GM23338 (cell line): ENCODE measurements at regions not wholly inside any gene's neighbourhood (a gene's known extent, or its start where the extent isn't known, plus 50 kb on each side); places are given as distances from the start of the nearest gene placed in this dataset.
A peak's percentile ranks its signal among the peaks of the same experiment; 100 is the strongest.

Source experiments
- ATAC-seq: fragments of 200-7000 bp; cut with Tn5 transposase; 3 replicates; pipeline ENCODE4 v1.9.1; 2020
- DNase-seq: peaks from one replicate; pipeline ENCODE4 v3.0.0-alpha.2; 2015; ENCODE audit warnings: low spot score
- H2AFZ ChIP-seq: fragments of 200-600 bp; sonication (generic); 2 replicates; pipeline ENCODE4 v1.8.0; 2016; ENCODE audit warnings: antibody characterized with exemption, mild to moderate bottlenecking, moderate library complexity
- H3F3A ChIP-seq: fragments of 200-600 bp; sonication (generic); replicated peaks from 2 replicates; pipeline ENCODE4 v1.8.0; 2017; ENCODE audit warnings: antibody characterized with exemption, mixed run types, low read depth
- H3K27ac ChIP-seq: fragments of 200-600 bp; sonication (generic); 2 replicates; pipeline ENCODE4 v1.6.1; 2016; ENCODE audit warnings: low read depth
- H3K27me3 ChIP-seq: fragments of 200-600 bp; sonication (generic); 2 replicates; pipeline ENCODE4 v1.8.0; 2016; ENCODE audit warnings: mild to moderate bottlenecking, mixed run types, moderate library complexity; ENCODE audit not compliant: insufficient read depth
- H3K36me3 ChIP-seq: fragments of 200-600 bp; sonication (generic); 2 replicates; pipeline ENCODE4 v1.8.0; 2016; ENCODE audit warnings: mild to moderate bottlenecking; ENCODE audit not compliant: insufficient read depth
- H3K4me1 ChIP-seq: fragments of 200-600 bp; sonication (generic); 2 replicates; pipeline ENCODE4 v1.8.0; 2016; ENCODE audit warnings: mild to moderate bottlenecking, moderate library complexity; ENCODE audit not compliant: insufficient read depth
- H3K4me2 ChIP-seq: fragments of 200-600 bp; sonication (generic); 2 replicates; pipeline ENCODE4 v1.7.1; 2017; ENCODE audit warnings: mixed run types
- H3K4me3 ChIP-seq: fragments of 200-600 bp; sonication (generic); 2 replicates; pipeline ENCODE4 v1.6.1; 2016; ENCODE audit warnings: mixed run types
- H3K79me2 ChIP-seq: fragments of 200-600 bp; sonication (generic); replicated peaks from 2 replicates; pipeline ENCODE4 v1.8.0; 2017; ENCODE audit warnings: mild to moderate bottlenecking; ENCODE audit not compliant: insufficient read depth
- H3K9me2 ChIP-seq: fragments of 200-600 bp; sonication (generic); 2 replicates; pipeline ENCODE4 v1.8.0; 2017; ENCODE audit not compliant: insufficient read depth
- H4K20me1 ChIP-seq: fragments of 200-600 bp; sonication (generic); replicated peaks from 2 replicates; pipeline ENCODE4 v1.8.0; 2017; ENCODE audit warnings: mild to moderate bottlenecking; ENCODE audit not compliant: insufficient read depth
- H3K27ac Mint-ChIP-seq: 2 replicates; pipeline ENCODE4 v1.8.0; 2020; ENCODE audit warnings: inconsistent platforms, mild to moderate bottlenecking, moderate library complexity, mixed read lengths
- H3K27me3 Mint-ChIP-seq: 3 replicates; pipeline ENCODE4 v1.8.0; 2022; ENCODE audit warnings: low read depth, mild to moderate bottlenecking, moderate library complexity, mixed read lengths, inconsistent platforms; ENCODE audit not compliant: insufficient read depth, poor library complexity
- H3K36me3 Mint-ChIP-seq: 3 replicates; pipeline ENCODE4 v1.8.0; 2021; ENCODE audit warnings: low read depth, mild to moderate bottlenecking, inconsistent platforms, moderate library complexity, mixed read lengths
- H3K4me1 Mint-ChIP-seq: 3 replicates; pipeline ENCODE4 v1.8.0; 2020; ENCODE audit warnings: mild to moderate bottlenecking, inconsistent platforms, mixed read lengths
- H3K4me3 Mint-ChIP-seq: 3 replicates; pipeline ENCODE4 v1.8.0; 2021; ENCODE audit warnings: moderate library complexity, mild to moderate bottlenecking, inconsistent platforms, mixed read lengths
- H3K9me3 Mint-ChIP-seq: 3 replicates; pipeline ENCODE4 v1.8.0; 2020; ENCODE audit warnings: moderate library complexity, mild to moderate bottlenecking, inconsistent platforms, mixed read lengths
- CREB1 ChIP-seq: fragments of 250-450 bp; sonication (Bioruptor Pico); IDR thresholded peaks from 2 replicates; pipeline ENCODE4 v1.5.0; 2020; ENCODE audit warnings: low read depth, mild to moderate bottlenecking, moderate library complexity
- EZH2phosphoT487 ChIP-seq: fragments of 200-600 bp; sonication (generic); IDR thresholded peaks from one replicate; pipeline ENCODE4 v1.8.1; 2018; ENCODE audit warnings: antibody characterized with exemption; ENCODE audit not compliant: unreplicated experiment
- JUNB ChIP-seq: IDR thresholded peaks from one replicate; pipeline ENCODE4 v1.6.1; 2016; ENCODE audit warnings: antibody characterized with exemption; ENCODE audit not compliant: unreplicated experiment
- NANOG ChIP-seq: IDR thresholded peaks from 2 replicates; pipeline ENCODE4 v1.6.1; 2016; ENCODE audit warnings: antibody characterized with exemption, borderline replicate concordance
- STAT1 ChIP-seq: IDR thresholded peaks from one replicate; pipeline ENCODE4 v1.6.1; 2016; ENCODE audit warnings: antibody characterized with exemption; ENCODE audit not compliant: unreplicated experiment
- ZNF114 ChIP-seq: fragments of 250-450 bp; sonication (Bioruptor Pico); IDR thresholded peaks from 2 replicates; pipeline ENCODE4 v1.5.0; 2020; ENCODE audit warnings: mild to moderate bottlenecking, moderate library complexity
- ZNF331 ChIP-seq: fragments of 250-450 bp; sonication (Bioruptor Pico); IDR thresholded peaks from 2 replicates; pipeline ENCODE4 v1.5.0; 2020; ENCODE audit warnings: low read depth, mild to moderate bottlenecking, moderate library complexity
- TF ChIP-seq, protein P1 (sequence below): fragments of 250-450 bp; sonication (Bioruptor Pico); IDR thresholded peaks from 2 replicates; pipeline ENCODE4 v1.5.0; 2020; ENCODE audit warnings: mild to moderate bottlenecking, moderate library complexity
- TF ChIP-seq, protein P2 (sequence below), 2 experiments: fragments of 200-600 bp in 1 of 2; sonication (generic) in 1 of 2; conservative IDR thresholded peaks; 2 replicates each; pipeline versions ENCODE4 v1.5.1 to v1.6.1; 2016 to 2017; ENCODE audit warnings: antibody characterized with exemption in 2 of 2, low read depth in 2 of 2, mild to moderate bottlenecking in 2 of 2, moderate library complexity in 1 of 2

DNA sequence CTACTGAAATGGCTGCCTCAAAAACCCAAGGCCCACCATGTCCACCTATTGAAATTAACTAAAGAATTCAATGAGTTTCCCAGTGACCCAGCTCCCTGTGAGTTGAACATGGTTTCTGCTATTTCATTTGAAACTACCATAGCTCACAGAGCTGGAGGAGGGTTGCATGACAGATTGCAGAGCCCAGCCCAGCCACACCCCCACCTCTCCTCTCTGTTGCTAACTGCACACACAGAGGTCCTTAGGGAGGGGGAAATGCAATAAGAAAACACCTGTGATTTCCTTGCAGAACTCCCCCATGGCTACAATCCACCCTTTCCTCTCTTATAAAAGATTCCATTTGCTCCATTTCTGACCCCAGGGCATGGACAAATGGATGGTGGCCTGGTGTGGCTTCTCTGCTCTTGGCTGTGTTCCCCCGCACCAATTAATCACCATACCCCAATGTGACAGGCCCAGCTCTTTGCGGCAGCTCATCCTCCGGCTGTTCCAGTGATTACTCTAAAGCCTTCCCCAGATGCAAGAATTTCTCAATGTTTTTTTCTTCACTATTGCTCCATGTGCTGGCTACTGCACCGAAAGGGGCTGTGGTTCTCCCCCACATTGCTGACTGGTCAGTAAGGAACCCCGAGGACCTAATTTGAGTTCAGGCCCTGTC, 208.4 kb upstream of the KBTBD8 start (continued):
- TF ChIP-seq, protein P1, sequence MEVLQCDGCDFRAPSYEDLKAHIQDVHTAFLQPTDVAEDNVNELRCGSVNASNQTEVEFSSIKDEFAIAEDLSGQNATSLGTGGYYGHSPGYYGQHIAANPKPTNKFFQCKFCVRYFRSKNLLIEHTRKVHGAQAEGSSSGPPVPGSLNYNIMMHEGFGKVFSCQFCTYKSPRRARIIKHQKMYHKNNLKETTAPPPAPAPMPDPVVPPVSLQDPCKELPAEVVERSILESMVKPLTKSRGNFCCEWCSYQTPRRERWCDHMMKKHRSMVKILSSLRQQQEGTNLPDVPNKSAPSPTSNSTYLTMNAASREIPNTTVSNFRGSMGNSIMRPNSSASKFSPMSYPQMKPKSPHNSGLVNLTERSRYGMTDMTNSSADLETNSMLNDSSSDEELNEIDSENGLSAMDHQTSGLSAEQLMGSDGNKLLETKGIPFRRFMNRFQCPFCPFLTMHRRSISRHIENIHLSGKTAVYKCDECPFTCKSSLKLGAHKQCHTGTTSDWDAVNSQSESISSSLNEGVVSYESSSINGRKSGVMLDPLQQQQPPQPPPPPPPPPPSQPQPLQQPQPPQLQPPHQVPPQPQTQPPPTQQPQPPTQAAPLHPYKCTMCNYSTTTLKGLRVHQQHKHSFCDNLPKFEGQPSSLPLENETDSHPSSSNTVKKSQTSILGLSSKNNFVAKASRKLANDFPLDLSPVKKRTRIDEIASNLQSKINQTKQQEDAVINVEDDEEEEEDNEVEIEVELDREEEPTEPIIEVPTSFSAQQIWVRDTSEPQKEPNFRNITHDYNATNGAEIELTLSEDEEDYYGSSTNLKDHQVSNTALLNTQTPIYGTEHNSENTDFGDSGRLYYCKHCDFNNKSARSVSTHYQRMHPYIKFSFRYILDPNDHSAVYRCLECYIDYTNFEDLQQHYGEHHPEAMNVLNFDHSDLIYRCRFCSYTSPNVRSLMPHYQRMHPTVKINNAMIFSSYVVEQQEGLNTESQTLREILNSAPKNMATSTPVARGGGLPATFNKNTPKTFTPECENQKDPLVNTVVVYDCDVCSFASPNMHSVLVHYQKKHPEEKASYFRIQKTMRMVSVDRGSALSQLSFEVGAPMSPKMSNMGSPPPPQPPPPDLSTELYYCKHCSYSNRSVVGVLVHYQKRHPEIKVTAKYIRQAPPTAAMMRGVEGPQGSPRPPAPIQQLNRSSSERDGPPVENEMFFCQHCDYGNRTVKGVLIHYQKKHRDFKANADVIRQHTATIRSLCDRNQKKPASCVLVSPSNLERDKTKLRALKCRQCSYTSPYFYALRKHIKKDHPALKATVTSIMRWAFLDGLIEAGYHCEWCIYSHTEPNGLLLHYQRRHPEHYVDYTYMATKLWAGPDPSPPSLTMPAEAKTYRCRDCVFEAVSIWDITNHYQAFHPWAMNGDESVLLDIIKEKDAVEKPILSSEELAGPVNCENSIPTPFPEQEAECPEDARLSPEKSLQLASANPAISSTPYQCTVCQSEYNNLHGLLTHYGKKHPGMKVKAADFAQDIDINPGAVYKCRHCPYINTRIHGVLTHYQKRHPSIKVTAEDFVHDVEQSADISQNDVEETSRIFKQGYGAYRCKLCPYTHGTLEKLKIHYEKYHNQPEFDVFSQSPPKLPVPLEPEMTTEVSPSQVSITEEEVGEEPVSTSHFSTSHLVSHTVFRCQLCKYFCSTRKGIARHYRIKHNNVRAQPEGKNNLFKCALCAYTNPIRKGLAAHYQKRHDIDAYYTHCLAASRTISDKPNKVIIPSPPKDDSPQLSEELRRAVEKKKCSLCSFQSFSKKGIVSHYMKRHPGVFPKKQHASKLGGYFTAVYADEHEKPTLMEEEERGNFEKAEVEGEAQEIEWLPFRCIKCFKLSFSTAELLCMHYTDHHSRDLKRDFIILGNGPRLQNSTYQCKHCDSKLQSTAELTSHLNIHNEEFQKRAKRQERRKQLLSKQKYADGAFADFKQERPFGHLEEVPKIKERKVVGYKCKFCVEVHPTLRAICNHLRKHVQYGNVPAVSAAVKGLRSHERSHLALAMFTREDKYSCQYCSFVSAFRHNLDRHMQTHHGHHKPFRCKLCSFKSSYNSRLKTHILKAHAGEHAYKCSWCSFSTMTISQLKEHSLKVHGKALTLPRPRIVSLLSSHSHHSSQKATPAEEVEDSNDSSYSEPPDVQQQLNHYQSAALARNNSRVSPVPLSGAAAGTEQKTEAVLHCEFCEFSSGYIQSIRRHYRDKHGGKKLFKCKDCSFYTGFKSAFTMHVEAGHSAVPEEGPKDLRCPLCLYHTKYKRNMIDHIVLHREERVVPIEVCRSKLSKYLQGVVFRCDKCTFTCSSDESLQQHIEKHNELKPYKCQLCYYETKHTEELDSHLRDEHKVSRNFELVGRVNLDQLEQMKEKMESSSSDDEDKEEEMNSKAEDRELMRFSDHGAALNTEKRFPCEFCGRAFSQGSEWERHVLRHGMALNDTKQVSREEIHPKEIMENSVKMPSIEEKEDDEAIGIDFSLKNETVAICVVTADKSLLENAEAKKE, result no peak
- TF ChIP-seq CREB1, result no peak
- TF ChIP-seq JUNB, result no peak

DNA sequence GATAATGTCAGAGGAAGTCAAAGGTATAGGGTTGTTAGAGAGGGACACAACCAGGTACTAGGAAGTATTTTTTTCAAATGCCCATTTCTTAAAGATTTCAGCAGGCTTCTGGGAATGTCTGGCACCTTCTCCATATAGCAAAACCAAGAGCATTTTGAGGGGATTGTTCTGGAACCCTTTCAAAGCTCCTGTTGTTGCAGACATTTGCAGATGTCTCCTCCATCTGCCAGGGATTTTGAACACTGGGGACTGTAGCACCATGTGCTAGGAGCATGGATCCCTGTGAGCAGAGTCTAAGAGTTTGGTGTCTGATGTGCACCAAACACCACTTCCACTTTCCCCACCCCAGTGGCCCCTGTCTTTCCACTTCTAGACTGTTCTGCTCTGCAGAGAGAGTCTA, 206.0 kb upstream of the KBTBD8 start:
- no peaks in the 10 kb centered on the region for H3K79me2 ChIP-seq
- Mint-ChIP-seq H3K4me3 (no peak overlapping the region), H3K36me3 (peaks cover 8% of the 10 kb centered on the region; the same call in 2 of the 3 replicates), H3K9me3 (peaks cover 8% of the 10 kb centered on the region), H3K27ac (no peak overlapping the region), H3K4me1 (peaks cover 21% of the 10 kb centered on the region), H3K27me3 (peaks cover 14% of the 10 kb centered on the region)
- DNase-seq, result no peak
- peaks cover 14% of the 10 kb centered on the region; the same call in 1 of the 2 replicates for H3K9me2 ChIP-seq
- no peaks in the 10 kb centered on the region for H3K36me3 ChIP-seq
- H4K20me1 ChIP-seq, result no peaks in the 10 kb centered on the region
- no peaks in the 10 kb centered on the region for H3K27me3 ChIP-seq
- H3K27ac ChIP-seq, result no peak overlapping the region
- peaks cover 11% of the 10 kb centered on the region; the same call in 1 of the 2 replicates for H3K4me1 ChIP-seq
- no peaks in the 10 kb centered on the region for H3F3A ChIP-seq
- peak overlapping the region; percentile 64; the same call in 1 of the 2 replicates for H2AFZ ChIP-seq
- H3K4me3 ChIP-seq, result no peak overlapping the region
- no peak for ATAC-seq
- no peak overlapping the region for H3K4me2 ChIP-seq
- TF ChIP-seq STAT1 (no peak), EZH2phosphoT487 (no peak), ZNF114 (CRISPR knock-in tag) (no peak), NANOG (no peak), ZNF331 (CRISPR knock-in tag) (no peak), CREB1 (no peak)
- TF ChIP-seq, protein P2, sequence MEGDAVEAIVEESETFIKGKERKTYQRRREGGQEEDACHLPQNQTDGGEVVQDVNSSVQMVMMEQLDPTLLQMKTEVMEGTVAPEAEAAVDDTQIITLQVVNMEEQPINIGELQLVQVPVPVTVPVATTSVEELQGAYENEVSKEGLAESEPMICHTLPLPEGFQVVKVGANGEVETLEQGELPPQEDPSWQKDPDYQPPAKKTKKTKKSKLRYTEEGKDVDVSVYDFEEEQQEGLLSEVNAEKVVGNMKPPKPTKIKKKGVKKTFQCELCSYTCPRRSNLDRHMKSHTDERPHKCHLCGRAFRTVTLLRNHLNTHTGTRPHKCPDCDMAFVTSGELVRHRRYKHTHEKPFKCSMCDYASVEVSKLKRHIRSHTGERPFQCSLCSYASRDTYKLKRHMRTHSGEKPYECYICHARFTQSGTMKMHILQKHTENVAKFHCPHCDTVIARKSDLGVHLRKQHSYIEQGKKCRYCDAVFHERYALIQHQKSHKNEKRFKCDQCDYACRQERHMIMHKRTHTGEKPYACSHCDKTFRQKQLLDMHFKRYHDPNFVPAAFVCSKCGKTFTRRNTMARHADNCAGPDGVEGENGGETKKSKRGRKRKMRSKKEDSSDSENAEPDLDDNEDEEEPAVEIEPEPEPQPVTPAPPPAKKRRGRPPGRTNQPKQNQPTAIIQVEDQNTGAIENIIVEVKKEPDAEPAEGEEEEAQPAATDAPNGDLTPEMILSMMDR (conservative IDR thresholded peaks at IDR 0.05; ENCODE audit: low read depth in 2 of 2), result no peak
